ENCODE measurements at regions not wholly inside any gene's neighbourhood (a gene's known extent, or its start where the extent isn't known, plus 50 kb on each side); places are given as distances from the start of the nearest gene placed in this dataset.

DNA sequence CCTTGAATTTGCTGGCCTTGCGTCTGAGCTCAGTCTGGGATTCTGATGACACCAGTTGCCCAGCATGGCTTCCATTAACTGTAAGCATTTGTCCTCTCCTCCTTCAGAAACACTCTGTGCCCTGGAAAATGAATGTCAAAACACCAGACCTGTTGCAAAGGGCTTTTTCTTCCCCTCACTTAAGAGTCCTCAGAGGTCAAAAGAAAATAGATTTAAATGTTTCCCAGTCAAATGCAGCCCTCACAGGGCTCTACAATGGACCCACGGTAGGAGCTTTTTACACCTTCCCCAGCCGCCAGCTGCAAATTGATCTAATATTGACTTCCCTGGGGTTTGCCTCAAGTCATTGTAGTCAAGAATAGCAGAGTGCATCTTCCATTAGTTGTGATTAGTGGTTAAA lies 332.2 kb downstream of the INSC start:
- Histone ChIP-seq H3K9ac (ENCODE audit: extremely low read depth, low read length, poor library complexity, severe bottlenecking) (no peak overlapping the region), H3K36me3 (ENCODE audit: control insufficient read depth, insufficient read depth, low read length) (no peaks in the 10 kb centered on the region), H3K9me3 (ENCODE audit: control insufficient read depth, low read length) (no peaks in the 10 kb centered on the region), H3K4me1 (ENCODE audit: control insufficient read depth, insufficient read depth, low read length) (peaks cover 16% of the 10 kb centered on the region), H3K27me3 (ENCODE audit: control insufficient read depth, insufficient read depth, low read length, poor library complexity, severe bottlenecking) (no peaks in the 10 kb centered on the region), H3K4me3 (ENCODE audit: low read length) (peak overlapping the region; percentile 27), H3K27ac (ENCODE audit: low read depth, low read length) (no peak overlapping the region)
- Mint-ChIP-seq H3K27ac (peak overlapping the region; percentile 46), H3K9me3 (no peaks in the 10 kb centered on the region), H3K4me1 (peaks cover 17% of the 10 kb centered on the region), H3K4me3 (no peak overlapping the region), H3K27me3 (ENCODE audit: insufficient read depth) (no peaks in the 10 kb centered on the region), H3K36me3 (ENCODE audit: low read depth) (no peaks in the 10 kb centered on the region)
- TF ChIP-seq CTCF (conservative IDR thresholded peaks at IDR 0.05) = no peak
- WGBS, 2 experiments (ENCODE audit: insufficient coverage in 1 of 2, insufficient read length in 1 of 2) = 35 to 43% methylated on average over 1 to 3 of the region's 3 CpGs
- peak; percentile 61 for DNase-seq

DNA sequence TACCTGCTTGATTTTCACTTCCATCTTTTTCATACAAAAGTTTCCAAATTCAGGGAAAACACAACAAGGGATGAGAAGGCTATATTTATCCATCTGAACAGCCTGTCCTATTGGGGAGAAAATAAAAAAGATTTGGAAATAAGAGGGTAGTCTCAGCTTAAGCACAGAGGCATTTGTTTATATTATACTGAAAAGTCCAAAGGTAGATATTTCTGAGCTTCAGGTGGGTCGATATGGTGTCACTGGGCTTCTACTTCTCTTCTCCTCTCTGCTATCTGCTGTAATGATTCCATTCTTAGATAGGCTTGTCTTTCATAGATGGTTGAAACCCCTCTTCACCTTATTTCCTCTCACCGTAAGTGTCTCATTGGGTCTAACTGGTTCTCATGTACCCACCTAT lies 337.0 kb downstream of the INSC start:
- Mint-ChIP-seq H3K9me3 (peaks cover 14% of the 10 kb centered on the region), H3K27ac (no peak overlapping the region), H3K36me3 (ENCODE audit: low read depth) (peaks cover 2% of the 10 kb centered on the region), H3K4me1 (peaks cover 10% of the 10 kb centered on the region), H3K4me3 (no peak overlapping the region), H3K27me3 (ENCODE audit: insufficient read depth) (no peaks in the 10 kb centered on the region)
- H3K4me1 ChIP-seq (ENCODE audit: control insufficient read depth, insufficient read depth, low read length) = peaks cover 9% of the 10 kb centered on the region
- H3K9ac ChIP-seq (ENCODE audit: extremely low read depth, low read length, poor library complexity, severe bottlenecking) = no peak overlapping the region
- WGBS, 2 experiments (ENCODE audit: insufficient coverage in 1 of 2, insufficient read length in 1 of 2) = 91 to 93% methylated on average over 2 of the region's 2 CpGs
- H3K27me3 ChIP-seq (ENCODE audit: control insufficient read depth, insufficient read depth, low read length, poor library complexity, severe bottlenecking) = no peaks in the 10 kb centered on the region
- H3K4me3 ChIP-seq (ENCODE audit: low read length) = no peak overlapping the region
- peaks cover 10% of the 10 kb centered on the region for H3K9me3 ChIP-seq (ENCODE audit: control insufficient read depth, low read length)
- TF ChIP-seq CTCF (conservative IDR thresholded peaks at IDR 0.05) = no peak
- H3K36me3 ChIP-seq (ENCODE audit: control insufficient read depth, insufficient read depth, low read length) = no peaks in the 10 kb centered on the region
- DNase-seq = no peak
- no peak overlapping the region for H3K27ac ChIP-seq (ENCODE audit: low read depth, low read length)

GRCh38 chr11:15453211-15453765 lies 338.6 kb downstream of the INSC start:
- no peak for TF ChIP-seq CTCF (conservative IDR thresholded peaks at IDR 0.05)
- Histone ChIP-seq H3K4me1 (ENCODE audit: control insufficient read depth, insufficient read depth, low read length) (no peaks in the 10 kb centered on the region), H3K9ac (ENCODE audit: extremely low read depth, low read length, poor library complexity, severe bottlenecking) (no peak overlapping the region), H3K36me3 (ENCODE audit: control insufficient read depth, insufficient read depth, low read length) (no peaks in the 10 kb centered on the region), H3K9me3 (ENCODE audit: control insufficient read depth, low read length) (peaks cover 10% of the 10 kb centered on the region), H3K4me3 (ENCODE audit: low read length) (no peak overlapping the region), H3K27me3 (ENCODE audit: control insufficient read depth, insufficient read depth, low read length, poor library complexity, severe bottlenecking) (no peaks in the 10 kb centered on the region), H3K27ac (ENCODE audit: low read depth, low read length) (no peak overlapping the region)
- Mint-ChIP-seq H3K4me1 (no peaks in the 10 kb centered on the region), H3K27ac (no peak overlapping the region), H3K27me3 (ENCODE audit: insufficient read depth) (no peaks in the 10 kb centered on the region), H3K9me3 (peaks cover 14% of the 10 kb centered on the region), H3K4me3 (no peak overlapping the region), H3K36me3 (ENCODE audit: low read depth) (peaks cover 2% of the 10 kb centered on the region)
- DNase-seq = no peak
- 71 to 80% methylated on average over 1 to 2 of the region's 2 CpGs for WGBS, 2 experiments (ENCODE audit: insufficient coverage in 1 of 2, insufficient read length in 1 of 2)

Measured in endodermal cell (in vitro differentiated cells).